ENCODE measurements at regions not wholly inside any gene's neighbourhood (a gene's known extent, or its start where the extent isn't known, plus 50 kb on each side); places are given as distances from the start of the nearest gene placed in this dataset.
"Not testable (repeated sequence)": the region's sequence is repeated elsewhere in the genome, so short reads cannot be mapped to it uniquely, and the experiment has no call there.

DNA sequence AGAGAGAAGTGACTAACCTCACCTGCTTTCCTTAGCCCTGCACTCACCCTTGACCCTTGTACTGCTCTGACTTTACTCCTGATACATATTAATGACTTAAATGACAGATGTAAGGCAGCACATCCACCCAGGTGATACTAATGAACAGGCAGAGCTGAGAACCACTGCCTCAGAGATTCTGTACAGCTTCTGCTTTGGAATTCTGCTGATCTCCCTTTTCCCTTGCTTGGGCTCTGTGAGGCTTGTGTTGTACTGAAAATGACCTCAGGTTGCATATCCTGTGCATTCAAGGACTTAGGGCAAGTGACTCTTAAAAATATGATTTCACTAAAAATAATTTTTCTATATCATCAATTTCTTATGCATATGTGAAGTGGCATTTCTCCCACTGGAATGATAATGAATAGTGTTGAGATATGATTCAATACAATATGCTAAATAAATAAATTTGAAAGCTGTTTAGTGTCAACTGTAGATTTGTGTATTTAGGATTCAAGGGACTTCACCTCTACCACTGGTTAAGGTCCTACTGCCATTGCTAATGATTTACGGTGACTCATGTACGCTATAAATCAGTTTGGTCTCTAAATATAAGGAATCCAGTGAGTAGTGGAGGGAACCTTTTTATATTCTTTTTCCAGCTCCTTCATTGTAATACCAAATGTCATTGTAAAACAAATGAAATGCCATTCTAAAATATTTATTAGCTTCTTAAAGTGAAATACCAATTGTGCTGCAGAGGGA, 328.3 kb downstream of the SOCS6 start:
- DNase-seq (ENCODE audit: low read depth in 2 of 2): no peak

DNA sequence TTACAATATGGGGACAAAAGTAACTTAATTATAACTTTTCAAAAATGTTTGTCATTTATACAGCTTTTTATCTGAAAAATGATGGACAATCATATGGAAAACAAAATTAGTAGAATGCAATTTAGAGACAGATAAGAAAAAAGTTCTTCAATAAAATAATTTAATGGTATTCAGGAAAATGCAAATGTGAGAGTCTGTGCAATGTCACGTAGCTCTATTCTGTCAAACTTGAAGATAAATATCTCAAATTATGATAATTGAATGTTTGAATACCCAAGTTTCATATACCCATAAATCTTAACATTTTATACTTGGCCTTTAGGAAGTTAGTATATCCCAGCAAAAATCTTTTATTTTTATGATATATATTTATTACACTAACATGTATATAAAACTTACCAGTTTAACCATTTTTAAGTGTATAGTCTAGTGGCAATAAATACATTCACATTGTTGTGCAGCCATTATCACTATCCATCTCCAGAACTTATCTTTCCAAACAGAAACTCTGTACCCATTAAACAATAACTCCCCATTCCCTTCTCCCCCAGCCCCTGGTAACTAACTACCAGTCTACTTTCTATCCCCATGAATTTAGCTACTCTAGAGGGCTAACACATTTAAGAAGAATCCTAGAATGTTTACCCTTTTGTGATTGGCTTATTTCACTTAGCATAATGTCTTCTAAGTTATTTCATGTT, 311.5 kb downstream of the SOCS6 start:
- no peak for DNase-seq (ENCODE audit: low read depth in 2 of 2)

GRCh38 chr18:70598406-70598805, 309.6 kb downstream of the SOCS6 start:
- no peak for DNase-seq (ENCODE audit: low read depth in 2 of 2)

- DNase-seq (ENCODE audit: low read depth in 2 of 2): no peak
Observed at GRCh38 chr18:70582981-70583380, 294.1 kb downstream of the SOCS6 start.

DNA sequence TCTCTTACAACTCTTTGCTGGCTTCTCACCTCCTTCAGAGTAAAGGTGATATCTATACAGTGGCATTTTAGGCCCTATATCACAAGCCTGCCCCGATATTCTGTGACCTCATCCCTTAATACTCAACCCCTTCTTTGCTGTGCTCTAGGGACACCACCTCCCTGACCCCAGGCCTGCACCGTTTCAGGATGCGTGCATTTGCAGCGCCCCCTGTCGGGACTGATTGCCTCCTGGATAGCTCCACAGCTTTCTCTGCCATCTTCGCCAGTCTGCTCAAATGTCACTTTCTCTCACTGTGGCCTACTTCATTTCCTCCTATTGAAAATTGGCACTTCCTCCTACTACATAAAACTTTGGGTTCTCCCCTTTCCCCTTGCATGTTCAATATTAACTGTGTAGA, 289.6 kb downstream of the SOCS6 start:
- DNase-seq (ENCODE audit: low read depth in 2 of 2): no peak

- no peak for DNase-seq (ENCODE audit: low read depth in 2 of 2)
Observed at GRCh38 chr18:70577023-70577420, 288.2 kb downstream of the SOCS6 start.

DNA sequence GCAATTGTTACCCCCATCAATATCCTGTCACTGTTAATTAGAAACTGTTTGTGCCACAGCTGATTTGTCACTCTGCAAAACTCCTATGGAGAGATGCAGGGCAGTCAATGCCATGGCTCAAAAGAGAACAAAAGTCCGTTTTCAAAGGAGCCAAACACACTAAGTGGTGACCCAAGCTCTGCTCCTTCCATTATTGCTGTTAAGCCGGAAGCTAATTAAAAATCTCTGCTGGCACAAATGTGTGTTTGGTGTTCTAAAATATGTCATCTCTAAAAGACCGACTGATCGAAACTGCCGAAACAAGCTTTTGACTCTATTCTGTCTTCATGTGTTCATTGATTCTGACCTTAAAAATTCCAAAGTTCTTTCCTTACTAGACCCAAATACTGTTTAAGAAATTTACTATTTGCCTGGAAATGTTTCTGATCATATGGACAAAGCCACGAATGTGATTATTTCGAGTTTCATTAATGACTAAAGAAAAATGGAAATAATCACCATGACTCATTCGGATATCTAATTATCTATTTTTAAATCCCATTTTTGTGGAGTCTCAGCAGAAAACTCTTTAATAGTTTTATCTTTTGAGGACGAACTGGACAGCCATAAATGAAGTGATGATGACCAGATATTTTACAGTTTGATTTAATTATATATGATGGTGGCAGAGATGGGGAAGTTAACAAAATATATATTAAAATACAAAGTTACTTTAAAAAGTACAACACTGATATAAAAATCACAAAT, 287.6 kb downstream of the SOCS6 start:
- no peak for DNase-seq (ENCODE audit: low read depth in 2 of 2)

DNA sequence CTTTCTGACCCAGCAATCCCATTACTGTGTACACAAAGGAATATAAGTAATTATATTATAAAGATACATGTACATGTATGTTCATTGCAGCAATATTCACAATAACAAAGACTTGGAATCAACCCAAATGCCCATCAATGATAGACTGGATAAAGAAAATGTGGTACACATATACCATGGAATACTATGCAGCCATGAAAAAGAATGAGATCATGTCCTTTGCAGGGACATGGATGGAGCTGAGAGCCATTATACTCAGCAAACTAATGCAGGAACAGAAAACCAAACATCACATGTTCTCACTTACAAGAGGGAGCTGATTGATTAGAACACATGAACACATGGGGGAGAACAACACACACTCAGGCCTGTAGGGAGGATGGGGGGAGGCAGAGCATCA, 286.1 kb downstream of the SOCS6 start:
- not testable (repeated sequence) for DNase-seq (ENCODE audit: low read depth in 2 of 2)

DNA sequence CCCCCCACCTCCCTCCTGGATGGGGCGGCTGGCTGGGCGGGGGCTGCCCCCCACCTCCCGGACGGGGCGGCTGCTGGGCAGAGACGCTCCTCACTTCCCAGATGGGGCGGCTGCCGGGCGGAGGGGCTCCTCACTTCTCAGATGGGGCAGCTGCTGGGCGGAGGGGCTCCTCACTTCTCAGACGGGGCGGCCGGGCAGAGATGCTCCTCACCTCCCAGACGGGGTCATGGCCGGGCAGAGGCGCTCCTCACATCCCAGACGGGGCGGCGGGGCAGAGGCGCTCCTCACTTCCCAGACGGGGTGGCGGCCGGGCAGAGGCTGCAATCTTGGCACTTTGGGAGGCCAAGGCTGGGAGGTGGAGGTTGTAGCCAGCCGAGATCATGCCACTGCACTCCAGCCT, 280.8 kb downstream of the SOCS6 start:
- not testable (repeated sequence) for DNase-seq (ENCODE audit: low read depth in 2 of 2)

DNA sequence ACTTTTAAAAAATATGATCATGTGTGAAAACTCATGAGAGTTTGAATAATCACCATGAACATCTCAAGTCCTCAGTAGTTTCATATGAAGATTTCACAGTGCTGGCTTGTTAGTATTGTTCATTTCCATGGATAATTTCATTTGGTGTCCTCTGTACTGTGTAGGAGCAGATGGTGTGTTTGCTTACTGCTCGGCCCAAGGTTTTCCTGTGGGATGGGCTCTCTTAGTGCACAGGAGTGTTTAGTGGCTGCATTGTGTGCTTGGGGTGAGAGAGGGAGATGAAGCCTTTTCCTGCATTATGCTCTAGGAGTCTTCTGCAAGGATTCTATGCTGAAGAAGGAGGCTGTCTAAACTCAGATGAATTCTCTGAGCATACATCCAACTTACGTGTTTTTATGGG, 270.6 kb downstream of the SOCS6 start:
- no peak for DNase-seq (ENCODE audit: low read depth in 2 of 2)

DNA sequence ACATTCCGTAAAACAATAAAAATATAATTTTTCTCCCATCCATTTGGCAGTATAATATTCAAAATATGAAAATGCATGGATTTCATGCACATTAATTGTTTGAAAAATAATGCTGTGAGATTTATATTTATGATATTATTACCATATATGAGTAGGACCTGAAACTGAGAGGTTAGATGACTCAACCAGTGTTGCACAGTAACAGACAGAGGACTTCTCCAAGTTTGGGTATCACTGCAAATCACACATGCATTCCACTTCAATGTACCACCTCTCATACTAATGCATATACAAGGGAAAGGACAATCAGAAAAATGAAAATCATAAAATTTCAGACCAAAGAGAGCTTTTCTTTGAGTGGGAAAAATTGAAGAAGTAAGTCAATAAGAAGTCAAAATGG, 269.5 kb downstream of the SOCS6 start:
- DNase-seq (ENCODE audit: low read depth in 2 of 2): no peak

DNA sequence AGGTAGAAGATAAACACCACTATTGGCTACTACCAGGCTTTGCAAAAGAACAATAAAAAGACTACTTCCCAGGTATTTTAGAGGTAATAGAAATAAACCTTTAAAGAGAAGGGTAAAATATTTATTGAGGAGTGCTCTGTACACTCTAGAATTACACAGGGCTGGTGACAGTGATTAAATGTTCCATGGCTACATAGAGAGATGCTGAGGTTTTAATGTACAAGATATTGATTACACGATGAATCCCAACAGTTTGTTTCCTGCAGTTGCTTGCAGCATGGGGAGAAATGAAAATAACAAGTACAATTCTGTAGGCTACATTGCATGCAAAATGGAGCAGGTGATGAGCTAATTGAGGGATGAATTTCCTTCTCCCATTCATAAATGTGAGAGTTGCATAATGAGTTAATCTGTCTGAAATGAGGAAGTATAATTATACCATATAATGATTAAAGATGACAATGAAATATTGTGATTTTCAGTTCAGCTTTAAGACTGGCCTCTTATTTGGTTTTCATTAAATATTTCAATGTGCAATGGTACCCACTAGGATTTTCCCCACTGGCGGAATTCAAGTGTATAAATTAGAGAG, 266.1 kb downstream of the SOCS6 start:
- DNase-seq (ENCODE audit: low read depth in 2 of 2): no peak

GRCh38 chr18:70553936-70554260, 265.1 kb downstream of the SOCS6 start:
- DNase-seq (ENCODE audit: low read depth in 2 of 2): no peak

- no peak for DNase-seq (ENCODE audit: low read depth in 2 of 2)
Observed at GRCh38 chr18:70553245-70553935, 264.5 kb downstream of the SOCS6 start.

DNA sequence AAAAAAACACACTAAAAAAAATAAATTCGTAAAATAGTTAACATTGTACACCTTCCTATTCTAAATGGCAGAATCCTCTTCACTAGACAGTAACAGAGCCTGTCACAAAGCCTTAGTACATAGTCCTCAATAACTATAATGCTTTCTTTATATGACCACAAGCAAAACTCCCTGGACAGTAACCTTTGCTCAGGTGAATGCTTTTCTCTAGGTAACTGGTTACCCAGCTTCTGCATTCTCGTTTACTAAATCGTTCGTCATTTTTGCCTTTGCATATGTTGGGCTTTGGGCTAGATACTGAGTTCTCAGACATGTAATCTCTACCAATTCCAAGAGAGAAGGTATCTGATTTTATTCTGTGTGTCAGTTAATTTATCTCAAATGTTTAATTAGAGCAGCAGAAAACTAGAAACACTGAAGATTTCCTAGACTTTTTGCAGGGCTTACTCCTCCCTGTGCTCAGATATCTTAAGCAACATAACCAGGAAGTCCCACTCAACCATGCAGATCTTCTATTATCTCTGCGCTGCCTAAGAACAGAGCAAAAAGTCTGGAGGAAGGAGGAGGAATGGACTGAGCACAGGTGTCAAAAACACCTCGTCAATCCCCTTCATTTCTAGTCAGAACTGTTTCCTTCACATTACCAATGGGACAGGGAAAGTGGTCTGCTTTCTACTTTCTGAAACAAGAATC, 247.7 kb downstream of the SOCS6 start:
- no peak for DNase-seq (ENCODE audit: low read depth in 2 of 2)

DNA sequence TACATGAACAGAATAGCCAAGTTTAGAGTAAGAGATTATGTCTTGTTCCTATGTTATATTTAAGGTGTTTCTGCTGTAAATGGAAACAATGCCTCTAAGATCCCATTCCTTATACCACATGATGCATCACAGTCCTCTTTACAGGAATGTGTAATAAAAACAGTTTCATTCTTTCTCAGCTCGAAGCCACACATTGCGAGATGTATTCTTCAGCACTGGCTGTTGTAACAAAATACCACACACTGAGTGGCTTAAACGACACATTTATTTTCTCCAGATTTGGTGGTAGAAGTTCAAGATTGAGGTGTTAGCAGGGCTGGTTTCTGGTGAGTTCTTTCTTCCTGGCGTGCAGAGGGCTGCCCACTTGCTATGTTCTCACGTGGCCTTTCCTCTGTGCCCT, 246.2 kb downstream of the SOCS6 start:
- no peak for DNase-seq (ENCODE audit: low read depth in 2 of 2)

- DNase-seq (ENCODE audit: low read depth in 2 of 2): not testable (repeated sequence)
Observed at GRCh38 chr18:70525322-70525721, 236.5 kb downstream of the SOCS6 start.

GRCh38 chr18:70523792-70524182, 234.9 kb downstream of the SOCS6 start:
- no peak for DNase-seq (ENCODE audit: low read depth in 2 of 2)

GRCh38 chr18:70523035-70523791, 234.4 kb downstream of the SOCS6 start:
- no peak for DNase-seq (ENCODE audit: low read depth in 2 of 2)

- DNase-seq (ENCODE audit: low read depth in 2 of 2): no peak
Observed at GRCh38 chr18:70522183-70522680, 233.4 kb downstream of the SOCS6 start.

Measured in stimulated activated CD8-positive, alpha-beta memory T cell treated with anti-CD3 and anti-CD28 coated beads, Interleukin-15, amount 100 ng/mL, for 4 hours (primary cell).